ENCODE measurements at regions not wholly inside any gene's neighbourhood (a gene's known extent, or its start where the extent isn't known, plus 50 kb on each side); places are given as distances from the start of the nearest gene placed in this dataset.
"Not testable (repeated sequence)": the region's sequence is repeated elsewhere in the genome, so short reads cannot be mapped to it uniquely, and the experiment has no call there.

- peaks cover 30% of the 10 kb centered on the region for H3K4me1 Mint-ChIP-seq
- no peaks in the 10 kb centered on the region for H3K27me3 Mint-ChIP-seq (ENCODE audit: low read depth, poor library complexity)
- no peak overlapping the region for H3K27ac Mint-ChIP-seq
- TF ChIP-seq CTCF (IDR thresholded peaks at IDR 0.05): no peak
- peaks cover 19% of the 10 kb centered on the region for H3K9me3 Mint-ChIP-seq
- no peak overlapping the region for H3K4me3 Mint-ChIP-seq
- H3K36me3 Mint-ChIP-seq (ENCODE audit: low read depth): peaks cover 5% of the 10 kb centered on the region
- no peak for DNase-seq
These were observed 185.5 kb upstream of the KCNMB2 start for GRCh38 chr3:178350763-178351162.

- Mint-ChIP-seq H3K9me3 (peaks cover 34% of the 10 kb centered on the region), H3K36me3 (ENCODE audit: low read depth) (peaks cover 11% of the 10 kb centered on the region), H3K4me1 (peaks cover 30% of the 10 kb centered on the region), H3K4me3 (no peak overlapping the region), H3K27ac (no peak overlapping the region), H3K27me3 (ENCODE audit: low read depth, poor library complexity) (no peaks in the 10 kb centered on the region)
- TF ChIP-seq CTCF (IDR thresholded peaks at IDR 0.05): no peak
- no peak for DNase-seq
These were observed 183.8 kb upstream of the KCNMB2 start for GRCh38 chr3:178352326-178353005.

GRCh38 chr3:178353006-178353694, 183.1 kb upstream of the KCNMB2 start:
- Mint-ChIP-seq H3K9me3 (peaks cover 39% of the 10 kb centered on the region), H3K36me3 (ENCODE audit: low read depth) (peaks cover 11% of the 10 kb centered on the region), H3K4me3 (no peak overlapping the region), H3K4me1 (peaks cover 30% of the 10 kb centered on the region), H3K27me3 (ENCODE audit: low read depth, poor library complexity) (no peaks in the 10 kb centered on the region), H3K27ac (no peak overlapping the region)
- TF ChIP-seq CTCF (IDR thresholded peaks at IDR 0.05): no peak
- DNase-seq: no peak

- Mint-ChIP-seq H3K4me1 (peaks cover 6% of the 10 kb centered on the region), H3K9me3 (peaks cover 75% of the 10 kb centered on the region), H3K27ac (no peak overlapping the region), H3K36me3 (ENCODE audit: low read depth) (peaks cover 46% of the 10 kb centered on the region), H3K4me3 (no peak overlapping the region), H3K27me3 (ENCODE audit: low read depth, poor library complexity) (no peaks in the 10 kb centered on the region)
- TF ChIP-seq CTCF (IDR thresholded peaks at IDR 0.05): no peak
- no peak for DNase-seq
These were observed 176.5 kb upstream of the KCNMB2 start for GRCh38 chr3:178359728-178360127.

- H3K9me3 Mint-ChIP-seq: peaks cover 73% of the 10 kb centered on the region
- not testable (repeated sequence) for DNase-seq; H3K4me3 Mint-ChIP-seq; H3K4me1 Mint-ChIP-seq; H3K27ac Mint-ChIP-seq; H3K27me3 Mint-ChIP-seq (ENCODE audit: low read depth, poor library complexity)
- peaks cover 61% of the 10 kb centered on the region for H3K36me3 Mint-ChIP-seq (ENCODE audit: low read depth)
These were observed 173.2 kb upstream of the KCNMB2 start for GRCh38 chr3:178363048-178363447.

GRCh38 chr3:178367817-178368617, 168.2 kb upstream of the KCNMB2 start:
- Mint-ChIP-seq H3K4me3 (no peak overlapping the region), H3K4me1 (peaks cover 9% of the 10 kb centered on the region), H3K36me3 (ENCODE audit: low read depth) (peaks cover 48% of the 10 kb centered on the region), H3K9me3 (peaks cover 67% of the 10 kb centered on the region), H3K27ac (no peak overlapping the region), H3K27me3 (ENCODE audit: low read depth, poor library complexity) (no peaks in the 10 kb centered on the region)
- no peak for DNase-seq
- TF ChIP-seq CTCF (IDR thresholded peaks at IDR 0.05): no peak
